ENCODE measurements at regions not wholly inside any gene's neighbourhood (a gene's known extent, or its start where the extent isn't known, plus 50 kb on each side); places are given as distances from the start of the nearest gene placed in this dataset.
"Not testable (repeated sequence)": the region's sequence is repeated elsewhere in the genome, so short reads cannot be mapped to it uniquely, and the experiment has no call there.

- H3K36me3 Mint-ChIP-seq (ENCODE audit: low read depth); H3K4me3 Mint-ChIP-seq; intact Hi-C loops (cut with micrococcal nuclease); H3K27ac Mint-ChIP-seq; H3K9me3 Mint-ChIP-seq; H3K4me1 Mint-ChIP-seq (ENCODE audit: low read depth); H3K27me3 Mint-ChIP-seq (ENCODE audit: insufficient read depth); DNase-seq (ENCODE audit: low spot score): not testable (repeated sequence)
Measured at GRCh38 chr4:189658259-189658658, 282.4 kb upstream of the FRG1 start.

GRCh38 chr4:189658831-189659230 is 281.8 kb upstream of the FRG1 start:
- H3K27ac Mint-ChIP-seq; H3K4me1 Mint-ChIP-seq (ENCODE audit: low read depth); intact Hi-C loops (cut with micrococcal nuclease); H3K36me3 Mint-ChIP-seq (ENCODE audit: low read depth); H3K9me3 Mint-ChIP-seq; H3K27me3 Mint-ChIP-seq (ENCODE audit: insufficient read depth); H3K4me3 Mint-ChIP-seq; DNase-seq (ENCODE audit: low spot score): not testable (repeated sequence)

GRCh38 chr4:189659287-189659686 is 281.4 kb upstream of the FRG1 start:
- Mint-ChIP-seq H3K27ac (no peak overlapping the region), H3K4me3 (no peak overlapping the region), H3K36me3 (ENCODE audit: low read depth) (no peaks in the 10 kb centered on the region), H3K9me3 (no peaks in the 10 kb centered on the region), H3K27me3 (ENCODE audit: insufficient read depth) (no peaks in the 10 kb centered on the region), H3K4me1 (ENCODE audit: low read depth) (no peaks in the 10 kb centered on the region)
- DNase-seq (ENCODE audit: low spot score): no peak
- intact Hi-C loops (cut with micrococcal nuclease): no loop called here

- no peaks in the 10 kb centered on the region for H3K4me1 Mint-ChIP-seq (ENCODE audit: low read depth)
- H3K9me3 Mint-ChIP-seq: no peaks in the 10 kb centered on the region
- no peaks in the 10 kb centered on the region for H3K36me3 Mint-ChIP-seq (ENCODE audit: low read depth)
- H3K27ac Mint-ChIP-seq: no peak overlapping the region
- H3K4me3 Mint-ChIP-seq: no peak overlapping the region
- intact Hi-C loops (cut with micrococcal nuclease): no loop called here
- no peaks in the 10 kb centered on the region for H3K27me3 Mint-ChIP-seq (ENCODE audit: insufficient read depth)
- no peak for DNase-seq (ENCODE audit: low spot score)
Measured at GRCh38 chr4:189660722-189661360, 279.8 kb upstream of the FRG1 start.

GRCh38 chr4:189664693-189665250 is 275.9 kb upstream of the FRG1 start:
- no peaks in the 10 kb centered on the region for H3K27me3 Mint-ChIP-seq (ENCODE audit: insufficient read depth)
- no peak for DNase-seq (ENCODE audit: low spot score)
- no peaks in the 10 kb centered on the region for H3K9me3 Mint-ChIP-seq
- H3K4me1 Mint-ChIP-seq (ENCODE audit: low read depth): no peaks in the 10 kb centered on the region
- no peak overlapping the region for H3K4me3 Mint-ChIP-seq
- no peak overlapping the region for H3K27ac Mint-ChIP-seq
- no peaks in the 10 kb centered on the region for H3K36me3 Mint-ChIP-seq (ENCODE audit: low read depth)
- intact Hi-C loops (cut with micrococcal nuclease): no loop called here

GRCh38 chr4:189665712-189666305 is 274.9 kb upstream of the FRG1 start:
- H3K4me3 Mint-ChIP-seq; H3K4me1 Mint-ChIP-seq (ENCODE audit: low read depth); intact Hi-C loops (cut with micrococcal nuclease); H3K27me3 Mint-ChIP-seq (ENCODE audit: insufficient read depth); H3K9me3 Mint-ChIP-seq; DNase-seq (ENCODE audit: low spot score); H3K36me3 Mint-ChIP-seq (ENCODE audit: low read depth); H3K27ac Mint-ChIP-seq: not testable (repeated sequence)

- H3K9me3 Mint-ChIP-seq; H3K27me3 Mint-ChIP-seq (ENCODE audit: insufficient read depth); DNase-seq (ENCODE audit: low spot score); H3K4me1 Mint-ChIP-seq (ENCODE audit: low read depth); H3K36me3 Mint-ChIP-seq (ENCODE audit: low read depth); H3K4me3 Mint-ChIP-seq; H3K27ac Mint-ChIP-seq; intact Hi-C loops (cut with micrococcal nuclease): not testable (repeated sequence)
Measured at GRCh38 chr4:189667386-189667785, 273.3 kb upstream of the FRG1 start.

- H3K4me1 Mint-ChIP-seq (ENCODE audit: low read depth); H3K9me3 Mint-ChIP-seq: not testable (repeated sequence)
Measured at GRCh38 chr4:189697675-189698245, 242.9 kb upstream of the FRG1 start.

GRCh38 chr4:189703000-189703399 is 237.7 kb upstream of the FRG1 start:
- intact Hi-C loops (cut with micrococcal nuclease); H3K36me3 Mint-ChIP-seq (ENCODE audit: low read depth); H3K27me3 Mint-ChIP-seq (ENCODE audit: insufficient read depth); H3K27ac Mint-ChIP-seq; H3K4me1 Mint-ChIP-seq (ENCODE audit: low read depth); H3K9me3 Mint-ChIP-seq; H3K4me3 Mint-ChIP-seq; DNase-seq (ENCODE audit: low spot score): not testable (repeated sequence)

More at GRCh38 chr4:189697675-189698245, 242.9 kb upstream of the FRG1 start:
- H3K27me3 Mint-ChIP-seq (ENCODE audit: insufficient read depth); H3K36me3 Mint-ChIP-seq (ENCODE audit: low read depth); H3K27ac Mint-ChIP-seq; DNase-seq (ENCODE audit: low spot score); H3K4me3 Mint-ChIP-seq; intact Hi-C loops (cut with micrococcal nuclease): not testable (repeated sequence)

- H3K9me3 Mint-ChIP-seq; H3K27me3 Mint-ChIP-seq (ENCODE audit: insufficient read depth); DNase-seq (ENCODE audit: low spot score); intact Hi-C loops (cut with micrococcal nuclease); H3K4me3 Mint-ChIP-seq; H3K36me3 Mint-ChIP-seq (ENCODE audit: low read depth); H3K27ac Mint-ChIP-seq; H3K4me1 Mint-ChIP-seq (ENCODE audit: low read depth): not testable (repeated sequence)
Measured at GRCh38 chr4:189706821-189707220, 233.9 kb upstream of the FRG1 start.

- H3K4me1 Mint-ChIP-seq (ENCODE audit: low read depth); H3K9me3 Mint-ChIP-seq: not testable (repeated sequence)
Measured at GRCh38 chr4:189707227-189707626, 233.4 kb upstream of the FRG1 start.

GRCh38 chr4:189711956-189712355 is 228.7 kb upstream of the FRG1 start:
- H3K4me1 Mint-ChIP-seq (ENCODE audit: low read depth); H3K4me3 Mint-ChIP-seq; H3K27ac Mint-ChIP-seq; H3K27me3 Mint-ChIP-seq (ENCODE audit: insufficient read depth); intact Hi-C loops (cut with micrococcal nuclease); H3K9me3 Mint-ChIP-seq; DNase-seq (ENCODE audit: low spot score); H3K36me3 Mint-ChIP-seq (ENCODE audit: low read depth): not testable (repeated sequence)

More at GRCh38 chr4:189707227-189707626, 233.4 kb upstream of the FRG1 start:
- DNase-seq (ENCODE audit: low spot score); H3K27me3 Mint-ChIP-seq (ENCODE audit: insufficient read depth); H3K36me3 Mint-ChIP-seq (ENCODE audit: low read depth); intact Hi-C loops (cut with micrococcal nuclease); H3K4me3 Mint-ChIP-seq; H3K27ac Mint-ChIP-seq: not testable (repeated sequence)

Measured in activated T-helper 1 cell treated with anti-CD3 and anti-CD28 coated beads, Interleukin-12 subunit alpha, Interleukin-12 subunit beta, Interleukin-2, Interleukin-4 antibody, amounts not matched to agents 30 ng/mL and 10 ng/mL and 1 ng/mL, durations not matched to agents 14 hours and 24 hours and 36 hours (primary cell).